ENCODE measurements at regions not wholly inside any gene's neighbourhood (a gene's known extent, or its start where the extent isn't known, plus 50 kb on each side); places are given as distances from the start of the nearest gene placed in this dataset.

GRCh38 chr2:128726236-128726635 lies 407.6 kb upstream of the HS6ST1 start (continued):
- TF ChIP-seq, protein P1, sequence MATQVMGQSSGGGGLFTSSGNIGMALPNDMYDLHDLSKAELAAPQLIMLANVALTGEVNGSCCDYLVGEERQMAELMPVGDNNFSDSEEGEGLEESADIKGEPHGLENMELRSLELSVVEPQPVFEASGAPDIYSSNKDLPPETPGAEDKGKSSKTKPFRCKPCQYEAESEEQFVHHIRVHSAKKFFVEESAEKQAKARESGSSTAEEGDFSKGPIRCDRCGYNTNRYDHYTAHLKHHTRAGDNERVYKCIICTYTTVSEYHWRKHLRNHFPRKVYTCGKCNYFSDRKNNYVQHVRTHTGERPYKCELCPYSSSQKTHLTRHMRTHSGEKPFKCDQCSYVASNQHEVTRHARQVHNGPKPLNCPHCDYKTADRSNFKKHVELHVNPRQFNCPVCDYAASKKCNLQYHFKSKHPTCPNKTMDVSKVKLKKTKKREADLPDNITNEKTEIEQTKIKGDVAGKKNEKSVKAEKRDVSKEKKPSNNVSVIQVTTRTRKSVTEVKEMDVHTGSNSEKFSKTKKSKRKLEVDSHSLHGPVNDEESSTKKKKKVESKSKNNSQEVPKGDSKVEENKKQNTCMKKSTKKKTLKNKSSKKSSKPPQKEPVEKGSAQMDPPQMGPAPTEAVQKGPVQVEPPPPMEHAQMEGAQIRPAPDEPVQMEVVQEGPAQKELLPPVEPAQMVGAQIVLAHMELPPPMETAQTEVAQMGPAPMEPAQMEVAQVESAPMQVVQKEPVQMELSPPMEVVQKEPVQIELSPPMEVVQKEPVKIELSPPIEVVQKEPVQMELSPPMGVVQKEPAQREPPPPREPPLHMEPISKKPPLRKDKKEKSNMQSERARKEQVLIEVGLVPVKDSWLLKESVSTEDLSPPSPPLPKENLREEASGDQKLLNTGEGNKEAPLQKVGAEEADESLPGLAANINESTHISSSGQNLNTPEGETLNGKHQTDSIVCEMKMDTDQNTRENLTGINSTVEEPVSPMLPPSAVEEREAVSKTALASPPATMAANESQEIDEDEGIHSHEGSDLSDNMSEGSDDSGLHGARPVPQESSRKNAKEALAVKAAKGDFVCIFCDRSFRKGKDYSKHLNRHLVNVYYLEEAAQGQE (IDR thresholded peaks at IDR 0.05; ENCODE audit: low read depth, low read length), result no peak
- TF ChIP-seq RFX5 (IDR thresholded peaks at IDR 0.05; ENCODE audit: low read length) (no peak), FOSL2 (IDR thresholded peaks at IDR 0.05; ENCODE audit: borderline replicate concordance, low read depth) (no peak), CTCF (IDR thresholded peaks at IDR 0.05) (no peak), TEAD4 (IDR thresholded peaks at IDR 0.05; ENCODE audit: borderline replicate concordance, insufficient read depth) (no peak), FOXJ3 (CRISPR knock-in tag; IDR thresholded peaks at IDR 0.05) (no peak), RCOR1 (IDR thresholded peaks at IDR 0.05; ENCODE audit: low read length) (no peak)
- TF ChIP-seq, protein P2, sequence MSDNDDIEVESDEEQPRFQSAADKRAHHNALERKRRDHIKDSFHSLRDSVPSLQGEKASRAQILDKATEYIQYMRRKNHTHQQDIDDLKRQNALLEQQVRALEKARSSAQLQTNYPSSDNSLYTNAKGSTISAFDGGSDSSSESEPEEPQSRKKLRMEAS (IDR thresholded peaks at IDR 0.05; ENCODE audit: low read depth), result no peak
- TF ChIP-seq, protein P3, sequence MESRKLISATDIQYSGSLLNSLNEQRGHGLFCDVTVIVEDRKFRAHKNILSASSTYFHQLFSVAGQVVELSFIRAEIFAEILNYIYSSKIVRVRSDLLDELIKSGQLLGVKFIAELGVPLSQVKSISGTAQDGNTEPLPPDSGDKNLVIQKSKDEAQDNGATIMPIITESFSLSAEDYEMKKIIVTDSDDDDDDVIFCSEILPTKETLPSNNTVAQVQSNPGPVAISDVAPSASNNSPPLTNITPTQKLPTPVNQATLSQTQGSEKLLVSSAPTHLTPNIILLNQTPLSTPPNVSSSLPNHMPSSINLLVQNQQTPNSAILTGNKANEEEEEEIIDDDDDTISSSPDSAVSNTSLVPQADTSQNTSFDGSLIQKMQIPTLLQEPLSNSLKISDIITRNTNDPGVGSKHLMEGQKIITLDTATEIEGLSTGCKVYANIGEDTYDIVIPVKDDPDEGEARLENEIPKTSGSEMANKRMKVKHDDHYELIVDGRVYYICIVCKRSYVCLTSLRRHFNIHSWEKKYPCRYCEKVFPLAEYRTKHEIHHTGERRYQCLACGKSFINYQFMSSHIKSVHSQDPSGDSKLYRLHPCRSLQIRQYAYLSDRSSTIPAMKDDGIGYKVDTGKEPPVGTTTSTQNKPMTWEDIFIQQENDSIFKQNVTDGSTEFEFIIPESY (IDR thresholded peaks at IDR 0.05; ENCODE audit: borderline replicate concordance, low read depth), result no peak
- TF ChIP-seq, protein P4, sequence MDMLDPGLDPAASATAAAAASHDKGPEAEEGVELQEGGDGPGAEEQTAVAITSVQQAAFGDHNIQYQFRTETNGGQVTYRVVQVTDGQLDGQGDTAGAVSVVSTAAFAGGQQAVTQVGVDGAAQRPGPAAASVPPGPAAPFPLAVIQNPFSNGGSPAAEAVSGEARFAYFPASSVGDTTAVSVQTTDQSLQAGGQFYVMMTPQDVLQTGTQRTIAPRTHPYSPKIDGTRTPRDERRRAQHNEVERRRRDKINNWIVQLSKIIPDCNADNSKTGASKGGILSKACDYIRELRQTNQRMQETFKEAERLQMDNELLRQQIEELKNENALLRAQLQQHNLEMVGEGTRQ (IDR thresholded peaks at IDR 0.05; ENCODE audit: borderline replicate concordance, low read depth, low read length), result no peak

GRCh38 chr2:128726911-128727310 lies 408.2 kb upstream of the HS6ST1 start:
- 34% methylated on average over 4 of the region's 4 CpGs for WGBS (ENCODE audit: low lambda C conversion rate)
- no peak overlapping the region for H3K4me3 ChIP-seq (ENCODE audit: low read depth in 2 of 2, low read length in 1 of 2)
- CTCF ChIA-PET, result interaction anchor here (1.5 to 2.5 kb wide), 2 partner anchors 9 to 671 kb away, joined by 6 to 10 read pairs; no protein-coding TSS in a partner anchor
- POLR2A ChIA-PET, result no interaction called here
- TF ChIP-seq RXRA (IDR thresholded peaks at IDR 0.05; ENCODE audit: borderline replicate concordance, low read depth) (no peak), EZH2phosphoT487 (IDR thresholded peaks at IDR 0.05; ENCODE audit: borderline replicate concordance, low read depth) (no peak), POLR2AphosphoS5 (IDR thresholded peaks at IDR 0.05; ENCODE audit: low read depth, low read length) (no peak), RAD21 (IDR thresholded peaks at IDR 0.05; ENCODE audit: low read length) (no peak), EP300 (IDR thresholded peaks at IDR 0.05; ENCODE audit: borderline replicate concordance in 1 of 2, low read depth in 1 of 2, low read length in 1 of 2) (no peak), NRF1 (IDR thresholded peaks at IDR 0.05; ENCODE audit: low read depth, low read length) (no peak), TEAD4 (IDR thresholded peaks at IDR 0.05; ENCODE audit: borderline replicate concordance, insufficient read depth) (no peak), JUND (IDR thresholded peaks at IDR 0.05) (no peak), CTCF (IDR thresholded peaks at IDR 0.05) (no peak), GABPA (IDR thresholded peaks at IDR 0.05; ENCODE audit: low read depth) (no peak)
- H4K20me1 ChIP-seq (ENCODE audit: insufficient read depth), result no peaks in the 10 kb centered on the region
- H3F3A ChIP-seq (replicated peaks; ENCODE audit: insufficient read depth), result no peaks in the 10 kb centered on the region
- H3K4me2 ChIP-seq, result no peak overlapping the region
- no peaks in the 10 kb centered on the region for H3K27me3 ChIP-seq (ENCODE audit: insufficient read depth)
- no peak overlapping the region for H3K27ac ChIP-seq (ENCODE audit: low read depth in 2 of 2, low read length in 1 of 2)
- H2AFZ ChIP-seq (ENCODE audit: low read depth), result no peak overlapping the region
- H3K9me3 ChIP-seq, result no peaks in the 10 kb centered on the region
- H3K36me3 ChIP-seq (replicated peaks in 1 of 2; ENCODE audit: control insufficient read depth in 1 of 2, insufficient read depth in 2 of 2, low read length in 1 of 2), result no peaks in the 10 kb centered on the region
- no peak overlapping the region for H3K9ac ChIP-seq
- H3K4me1 ChIP-seq (ENCODE audit: control insufficient read depth in 1 of 2, insufficient read depth in 2 of 2, low read depth in 1 of 2, low read length in 1 of 2), result no peaks in the 10 kb centered on the region
- no peak for DNase-seq
- H3K9me2 ChIP-seq, result no peaks in the 10 kb centered on the region
- H3K79me2 ChIP-seq (ENCODE audit: insufficient read depth), result no peaks in the 10 kb centered on the region

Measured in SK-N-SH (cell line).